ENCODE measurements at regions not wholly inside any gene's neighbourhood (a gene's known extent, or its start where the extent isn't known, plus 50 kb on each side); places are given as distances from the start of the nearest gene placed in this dataset.

GRCh38 chr4:54386693-54387092 lies 157.6 kb downstream of the PDGFRA start:
- TF ChIP-seq, protein P1, sequence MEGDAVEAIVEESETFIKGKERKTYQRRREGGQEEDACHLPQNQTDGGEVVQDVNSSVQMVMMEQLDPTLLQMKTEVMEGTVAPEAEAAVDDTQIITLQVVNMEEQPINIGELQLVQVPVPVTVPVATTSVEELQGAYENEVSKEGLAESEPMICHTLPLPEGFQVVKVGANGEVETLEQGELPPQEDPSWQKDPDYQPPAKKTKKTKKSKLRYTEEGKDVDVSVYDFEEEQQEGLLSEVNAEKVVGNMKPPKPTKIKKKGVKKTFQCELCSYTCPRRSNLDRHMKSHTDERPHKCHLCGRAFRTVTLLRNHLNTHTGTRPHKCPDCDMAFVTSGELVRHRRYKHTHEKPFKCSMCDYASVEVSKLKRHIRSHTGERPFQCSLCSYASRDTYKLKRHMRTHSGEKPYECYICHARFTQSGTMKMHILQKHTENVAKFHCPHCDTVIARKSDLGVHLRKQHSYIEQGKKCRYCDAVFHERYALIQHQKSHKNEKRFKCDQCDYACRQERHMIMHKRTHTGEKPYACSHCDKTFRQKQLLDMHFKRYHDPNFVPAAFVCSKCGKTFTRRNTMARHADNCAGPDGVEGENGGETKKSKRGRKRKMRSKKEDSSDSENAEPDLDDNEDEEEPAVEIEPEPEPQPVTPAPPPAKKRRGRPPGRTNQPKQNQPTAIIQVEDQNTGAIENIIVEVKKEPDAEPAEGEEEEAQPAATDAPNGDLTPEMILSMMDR (IDR thresholded peaks at IDR 0.05; ENCODE audit: low read depth, low read length, missing control alignments): no peak

GRCh38 chr4:54390670-54391069 lies 161.6 kb downstream of the PDGFRA start:
- in situ Hi-C loops (cut with HindIII; ENCODE audit: low sequenced_read_pairs): no loop called here
- TF ChIP-seq, protein P1 (IDR thresholded peaks at IDR 0.05; ENCODE audit: low read depth, low read length, missing control alignments): no peak
- DNase-seq (ENCODE audit: low read depth): no peak
- no peak overlapping the region for H3K4me3 ChIP-seq (ENCODE audit: low read depth, low read length)

More at GRCh38 chr4:54386693-54387092, 157.6 kb downstream of the PDGFRA start:
- in situ Hi-C loops (cut with HindIII; ENCODE audit: low sequenced_read_pairs): no loop called here
- no peak overlapping the region for H3K4me3 ChIP-seq (ENCODE audit: low read depth, low read length)
- no peak for DNase-seq (ENCODE audit: low read depth)

DNA sequence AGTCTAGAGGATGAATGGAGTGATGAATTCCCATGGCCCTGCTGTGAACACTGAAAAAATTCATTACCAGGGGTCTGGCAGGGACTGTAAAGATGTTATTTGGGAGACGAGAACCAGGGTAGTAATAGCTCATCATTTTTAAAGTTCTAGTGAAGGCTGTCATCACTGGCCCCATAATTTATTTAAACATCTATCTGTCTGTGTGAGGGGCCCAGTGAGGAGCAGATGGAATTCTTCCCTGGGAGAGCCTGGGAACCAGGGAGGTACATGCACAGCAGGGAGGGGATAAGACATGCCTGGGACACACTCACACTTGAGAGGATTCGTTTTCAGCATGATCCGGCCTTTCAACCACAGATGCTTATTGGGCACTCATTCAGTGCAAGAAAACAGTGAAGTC lies 162.0 kb downstream of the PDGFRA start:
- TF ChIP-seq, protein P1 (IDR thresholded peaks at IDR 0.05; ENCODE audit: low read depth, low read length, missing control alignments): no peak
- DNase-seq (ENCODE audit: low read depth): no peak
- H3K4me3 ChIP-seq (ENCODE audit: low read depth, low read length): no peak overlapping the region
- in situ Hi-C loops (cut with HindIII; ENCODE audit: low sequenced_read_pairs): no loop called here

DNA sequence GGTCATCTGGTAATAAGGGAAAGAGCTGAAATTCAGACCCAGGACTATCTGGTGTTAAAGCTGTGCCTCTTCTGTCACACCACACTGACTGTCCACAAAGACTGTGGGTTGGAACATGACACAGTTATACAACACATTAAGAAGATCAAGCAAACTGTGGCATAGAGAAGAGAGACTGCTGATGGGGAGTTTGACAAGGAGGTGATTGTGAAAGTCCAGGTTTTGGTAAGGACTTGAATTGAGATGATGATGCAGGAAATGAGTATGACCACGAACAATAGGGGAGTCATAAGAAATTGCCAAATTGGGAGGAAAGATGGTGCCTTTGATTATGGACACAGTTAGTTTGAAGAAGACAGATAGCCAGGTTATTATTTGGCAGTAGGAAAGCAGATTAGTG lies 163.4 kb downstream of the PDGFRA start:
- H3K4me3 ChIP-seq (ENCODE audit: low read depth, low read length): no peak overlapping the region
- TF ChIP-seq, protein P1 (IDR thresholded peaks at IDR 0.05; ENCODE audit: low read depth, low read length, missing control alignments): no peak
- no peak for DNase-seq (ENCODE audit: low read depth)
- in situ Hi-C loops (cut with HindIII; ENCODE audit: low sequenced_read_pairs): no loop called here

- TF ChIP-seq, protein P1 (IDR thresholded peaks at IDR 0.05; ENCODE audit: low read depth, low read length, missing control alignments): no peak
- H3K4me3 ChIP-seq (ENCODE audit: low read depth, low read length): no peak overlapping the region
- no peak for DNase-seq (ENCODE audit: low read depth)
- in situ Hi-C loops (cut with HindIII; ENCODE audit: low sequenced_read_pairs): no loop called here
Measured at GRCh38 chr4:54393243-54393642, 164.2 kb downstream of the PDGFRA start.

GRCh38 chr4:54395013-54395527 lies 166.0 kb downstream of the PDGFRA start:
- no peak overlapping the region for H3K4me3 ChIP-seq (ENCODE audit: low read depth, low read length)
- in situ Hi-C loops (cut with HindIII; ENCODE audit: low sequenced_read_pairs): no loop called here
- TF ChIP-seq, protein P1 (IDR thresholded peaks at IDR 0.05; ENCODE audit: low read depth, low read length, missing control alignments): no peak
- no peak for DNase-seq (ENCODE audit: low read depth)
